HG02642 (cell line): ENCODE measurements at regions not wholly inside any gene's neighbourhood (a gene's known extent, or its start where the extent isn't known, plus 50 kb on each side); places are given as distances from the start of the nearest gene placed in this dataset.

Experiments
- ATAC-seq: cut with Tn5 transposase; IDR thresholded peaks from one replicate; pipeline ENCODE4 v1.9.1; 2021; ENCODE audit warnings: mild to moderate bottlenecking; ENCODE audit not compliant: unreplicated experiment, poor library complexity

GRCh38 chr5:173530547-173530946 is 85.9 kb downstream of the BOD1 start:
- ATAC-seq = no peak

GRCh38 chr5:173529861-173530260 is 86.6 kb downstream of the BOD1 start:
- no peak for ATAC-seq

- no peak for ATAC-seq
Measured at GRCh38 chr5:173527671-173528070, 88.8 kb downstream of the BOD1 start.

- no peak for ATAC-seq
Measured at GRCh38 chr5:173524136-173524535, 92.3 kb downstream of the BOD1 start.

- ATAC-seq = no peak
Measured at GRCh38 chr5:173523388-173523787, 93.1 kb downstream of the BOD1 start.

GRCh38 chr5:173522518-173522917 is 93.9 kb downstream of the BOD1 start:
- ATAC-seq = no peak

GRCh38 chr5:173518856-173519255 is 97.6 kb downstream of the BOD1 start:
- ATAC-seq = no peak

GRCh38 chr5:173517648-173518047 is 98.8 kb downstream of the BOD1 start:
- ATAC-seq = no peak

GRCh38 chr5:173515526-173515925 is 100.9 kb downstream of the BOD1 start:
- no peak for ATAC-seq

GRCh38 chr5:173514661-173515060 is 101.8 kb downstream of the BOD1 start:
- no peak for ATAC-seq

- ATAC-seq = no peak
Measured at GRCh38 chr5:173513521-173513991, 102.9 kb downstream of the BOD1 start.

GRCh38 chr5:173512637-173513435 is 103.6 kb downstream of the BOD1 start:
- ATAC-seq = no peak

- no peak for ATAC-seq
Measured at GRCh38 chr5:173509060-173509459, 107.4 kb downstream of the BOD1 start.

- no peak for ATAC-seq
Measured at GRCh38 chr5:173507171-173507570, 109.3 kb downstream of the BOD1 start.

- ATAC-seq = no peak
Measured at GRCh38 chr5:173505634-173506033, 110.8 kb downstream of the BOD1 start.

- ATAC-seq = no peak
Measured at GRCh38 chr5:173501922-173502321, 114.5 kb downstream of the BOD1 start.

GRCh38 chr5:173501271-173501670 is 115.2 kb downstream of the BOD1 start:
- ATAC-seq = no peak

- no peak for ATAC-seq
Measured at GRCh38 chr5:173500213-173500560, 116.3 kb downstream of the BOD1 start.

- ATAC-seq = no peak
Measured at GRCh38 chr5:173499471-173500212, 116.8 kb downstream of the BOD1 start.

GRCh38 chr5:173498739-173499470 is 117.5 kb downstream of the BOD1 start:
- ATAC-seq = no peak

GRCh38 chr5:173498286-173498685 is 118.2 kb downstream of the BOD1 start:
- ATAC-seq = no peak
